A673 (cell line): ENCODE measurements at regions not wholly inside any gene's neighbourhood (a gene's known extent, or its start where the extent isn't known, plus 50 kb on each side); places are given as distances from the start of the nearest gene placed in this dataset.

Experiments
- CTCF ChIP-seq: fragments of 300-800, 200-600 bp; sonication (generic); conservative IDR thresholded peaks from 2 replicates; pipeline ENCODE4 v1.5.1; 2017; ENCODE audit warnings: low read depth, mild to moderate bottlenecking, antibody characterized with exemption, low read length, moderate library complexity, mixed read lengths
- EZH2 ChIP-seq: fragments of 200-600 bp; sonication (generic); IDR thresholded peaks from 2 replicates; pipeline ENCODE4 v1.6.1; 2017; ENCODE audit warnings: borderline replicate concordance, low read depth, mild to moderate bottlenecking, mixed read lengths, antibody characterized with exemption, low read length; ENCODE audit not compliant: poor library complexity, severe bottlenecking

GRCh38 chr3:193983846-193984818, 151.8 kb upstream of the HES1 start:
- no peak for TF ChIP-seq CTCF
- no peak for TF ChIP-seq EZH2
